ENCODE measurements at regions not wholly inside any gene's neighbourhood (a gene's known extent, or its start where the extent isn't known, plus 50 kb on each side); places are given as distances from the start of the nearest gene placed in this dataset.

- Histone ChIP-seq H3K27me3 (ENCODE audit: insufficient read depth, low read depth, low read length) (no peaks in the 10 kb centered on the region), H3K9me2 (ENCODE audit: insufficient read depth, low read length) (no peaks in the 10 kb centered on the region), H3K27ac (ENCODE audit: low read length) (no peak overlapping the region), H3K79me2 (replicated peaks; ENCODE audit: insufficient read depth, low read length) (no peaks in the 10 kb centered on the region), H3K36me3 (ENCODE audit: insufficient read depth, low read length) (no peaks in the 10 kb centered on the region), H3F3A (ENCODE audit: insufficient read depth, low read length, poor library complexity, severe bottlenecking) (no peaks in the 10 kb centered on the region), H2AFZ (ENCODE audit: low read depth, low read length) (no peak overlapping the region), H3K4me2 (ENCODE audit: low read length) (no peak overlapping the region), H4K20me1 (ENCODE audit: insufficient read depth) (no peaks in the 10 kb centered on the region), H3K4me3 (ENCODE audit: low read length) (no peak overlapping the region), H3K9ac (ENCODE audit: low read length) (no peak overlapping the region), H3K9me3 (ENCODE audit: low read length) (no peaks in the 10 kb centered on the region)
- no peak for TF ChIP-seq TAF1 (IDR thresholded peaks at IDR 0.05; ENCODE audit: low read depth)
- TF ChIP-seq EZH2 (IDR thresholded peaks at IDR 0.05; ENCODE audit: borderline replicate concordance, insufficient read depth, low read length, poor library complexity, severe bottlenecking) = no peak
- no peak for TF ChIP-seq RAD21 (conservative IDR thresholded peaks at IDR 0.05)
- TF ChIP-seq CTCF (IDR thresholded peaks at IDR 0.05; ENCODE audit: poor library complexity, severe bottlenecking) = no peak
- no peak for TF ChIP-seq MXI1 (conservative IDR thresholded peaks at IDR 0.05; ENCODE audit: poor library complexity, severe bottlenecking)
- no peak for TF ChIP-seq SMC3 (conservative IDR thresholded peaks at IDR 0.05; ENCODE audit: poor library complexity)
- no peak for TF ChIP-seq REST (IDR thresholded peaks at IDR 0.05; ENCODE audit: borderline replicate concordance)
- no peak for TF ChIP-seq EP300 (conservative IDR thresholded peaks at IDR 0.05; ENCODE audit: poor library complexity, severe bottlenecking)
- TF ChIP-seq POLR2AphosphoS5 (IDR thresholded peaks at IDR 0.05) = no peak
These were observed 601.2 kb upstream of the GNPDA2 start for GRCh38 chr4:45327544-45327943.

- Histone ChIP-seq H3K27ac (ENCODE audit: low read length) (no peak overlapping the region), H3K4me3 (ENCODE audit: low read length) (no peak overlapping the region), H3K9me2 (ENCODE audit: insufficient read depth, low read length) (no peaks in the 10 kb centered on the region), H3K9me3 (ENCODE audit: low read length) (no peaks in the 10 kb centered on the region), H3K36me3 (ENCODE audit: insufficient read depth, low read length) (no peaks in the 10 kb centered on the region), H3K27me3 (ENCODE audit: insufficient read depth, low read depth, low read length) (no peaks in the 10 kb centered on the region), H2AFZ (ENCODE audit: low read depth, low read length) (no peak overlapping the region), H4K20me1 (ENCODE audit: insufficient read depth) (no peaks in the 10 kb centered on the region), H3K79me2 (replicated peaks; ENCODE audit: insufficient read depth, low read length) (no peaks in the 10 kb centered on the region), H3F3A (ENCODE audit: insufficient read depth, low read length, poor library complexity, severe bottlenecking) (no peaks in the 10 kb centered on the region), H3K4me2 (ENCODE audit: low read length) (no peak overlapping the region), H3K9ac (ENCODE audit: low read length) (no peak overlapping the region)
- TF ChIP-seq SMC3 (conservative IDR thresholded peaks at IDR 0.05; ENCODE audit: poor library complexity) = no peak
- no peak for TF ChIP-seq CTCF (IDR thresholded peaks at IDR 0.05; ENCODE audit: poor library complexity, severe bottlenecking)
- TF ChIP-seq EZH2 (IDR thresholded peaks at IDR 0.05; ENCODE audit: borderline replicate concordance, insufficient read depth, low read length, poor library complexity, severe bottlenecking) = no peak
- no peak for TF ChIP-seq RAD21 (conservative IDR thresholded peaks at IDR 0.05)
- TF ChIP-seq TAF1 (IDR thresholded peaks at IDR 0.05; ENCODE audit: low read depth) = no peak
These were observed 598.4 kb upstream of the GNPDA2 start for GRCh38 chr4:45324455-45325417.
